A673 (cell line): ENCODE measurements at regions not wholly inside any gene's neighbourhood (a gene's known extent, or its start where the extent isn't known, plus 50 kb on each side); places are given as distances from the start of the nearest gene placed in this dataset.

Source experiments
- BruUV-seq: library from RNA; stranded (reverse); fragments of 400-500 nt; replicated peaks from 2 replicates; lab custom pipeline; 2021; lab: Mats Ljungman, UMichigan
- CTCF ChIA-PET: fragments of 300-600 bp; sonication (Branson Sonifier 250); formaldehyde crosslinking; loops from one replicate; lab custom pipeline; 2022; ENCODE audit warnings: antibody characterized with exemption; lab: Charles Lee
- POLR2A ChIA-PET: fragments of 300-600 bp; sonication (Branson Sonifier 250); formaldehyde crosslinking; loops from one replicate; lab custom pipeline; 2022; ENCODE audit warnings: antibody characterized with exemption; ENCODE audit not compliant: low non-redundant PET; lab: Charles Lee
- DNase-seq: peaks from one replicate; pipeline ENCODE4 v3.0.0-alpha.2; 2015; ENCODE audit warnings: low spot score
- H3K27ac ChIP-seq: fragments of 200-600 bp; sonication (generic); 2 replicates; pipeline ENCODE4 v1.5.1; 2016; ENCODE audit warnings: mixed run types, low read depth, mild to moderate bottlenecking, mixed read lengths, antibody characterized with exemption, low read length; ENCODE audit not compliant: poor library complexity, severe bottlenecking
- H3K27me3 ChIP-seq: fragments of 200-600 bp; sonication (generic); replicated peaks from 2 replicates; pipeline ENCODE4 v1.6.1; 2017; ENCODE audit warnings: mixed run types, low read depth, mild to moderate bottlenecking, mixed read lengths, antibody characterized with exemption, low read length; ENCODE audit not compliant: insufficient read depth, poor library complexity
- H3K36me3 ChIP-seq: fragments of 200-600 bp; sonication (generic); 2 replicates; pipeline ENCODE4 v1.6.1; 2016; ENCODE audit warnings: mixed run types, mild to moderate bottlenecking, mixed read lengths, antibody characterized with exemption, low read length; ENCODE audit not compliant: insufficient read depth, poor library complexity, severe bottlenecking
- H3K4me1 ChIP-seq: fragments of 200-600 bp; sonication (generic); 2 replicates; pipeline ENCODE4 v1.6.1; 2017; ENCODE audit warnings: mixed run types, mild to moderate bottlenecking, mixed read lengths, antibody characterized with exemption, low read length; ENCODE audit not compliant: insufficient read depth, poor library complexity, severe bottlenecking
- H3K4me3 ChIP-seq: fragments of 200-600 bp; sonication (generic); 2 replicates; pipeline ENCODE4 v1.5.1; 2016; ENCODE audit warnings: low read depth, mixed run types, mild to moderate bottlenecking, mixed read lengths, low read length; ENCODE audit not compliant: poor library complexity, severe bottlenecking
- H3K9me3 ChIP-seq: fragments of 200-600 bp; sonication (generic); 2 replicates; pipeline ENCODE4 v1.6.1; 2016; ENCODE audit warnings: mixed run types, low read depth, mild to moderate bottlenecking, mixed read lengths, antibody characterized with exemption, low read length; ENCODE audit not compliant: poor library complexity, severe bottlenecking
- CTCF ChIP-seq: fragments of 300-800, 200-600 bp; sonication (generic); conservative IDR thresholded peaks from 2 replicates; pipeline ENCODE4 v1.5.1; 2017; ENCODE audit warnings: low read depth, mild to moderate bottlenecking, antibody characterized with exemption, low read length, moderate library complexity, mixed read lengths
- EZH2 ChIP-seq: fragments of 200-600 bp; sonication (generic); IDR thresholded peaks from 2 replicates; pipeline ENCODE4 v1.6.1; 2017; ENCODE audit warnings: borderline replicate concordance, low read depth, mild to moderate bottlenecking, mixed read lengths, antibody characterized with exemption, low read length; ENCODE audit not compliant: poor library complexity, severe bottlenecking
- intact Hi-C: fragments of 100-400 bp; cut with micrococcal nuclease; formaldehyde crosslinking; loops from one replicate; pipeline ENCODE4 v1.10.0; 2022; ENCODE audit not compliant: unreplicated experiment

GRCh38 chr16:64292953-64293352, 828.9 kb downstream of the CDH11 start:
- Histone ChIP-seq H3K36me3 (no peaks in the 10 kb centered on the region), H3K4me3 (no peak overlapping the region), H3K27ac (no peak overlapping the region), H3K4me1 (no peaks in the 10 kb centered on the region), H3K9me3 (peaks cover 3% of the 10 kb centered on the region), H3K27me3 (no peaks in the 10 kb centered on the region)
- ChIA-PET POLR2A (no interaction called here), CTCF (no interaction called here)
- no TSS peak for BruUV-seq
- TF ChIP-seq CTCF (no peak), EZH2 (no peak)
- no peak for DNase-seq
- intact Hi-C loops = no loop called here

GRCh38 chr16:64292161-64292560, 829.7 kb downstream of the CDH11 start:
- Histone ChIP-seq H3K4me3 (no peak overlapping the region), H3K9me3 (peaks cover 3% of the 10 kb centered on the region), H3K4me1 (no peaks in the 10 kb centered on the region), H3K27me3 (no peaks in the 10 kb centered on the region), H3K27ac (no peak overlapping the region), H3K36me3 (no peaks in the 10 kb centered on the region)
- CTCF ChIA-PET = no interaction called here
- POLR2A ChIA-PET = no interaction called here
- intact Hi-C loops = no loop called here
- DNase-seq = no peak
- TF ChIP-seq CTCF (no peak), EZH2 (no peak)
- no TSS peak for BruUV-seq

- no peaks in the 10 kb centered on the region for H3K4me1 ChIP-seq
- H3K9me3 ChIP-seq = peaks cover under 1% of the 10 kb centered on the region
- intact Hi-C loops = no loop called here
- TF ChIP-seq CTCF = no peak
- no peak for TF ChIP-seq EZH2
- no peaks in the 10 kb centered on the region for H3K36me3 ChIP-seq
- ChIA-PET POLR2A (no interaction called here), CTCF (no interaction called here)
- no peak for DNase-seq
- no peaks in the 10 kb centered on the region for H3K27me3 ChIP-seq
- BruUV-seq = no TSS peak
- no peak overlapping the region for H3K27ac ChIP-seq
- no peak overlapping the region for H3K4me3 ChIP-seq
Observed at GRCh38 chr16:64290461-64290860, 831.4 kb downstream of the CDH11 start.
